Endodermal cell (in vitro differentiated cells): ENCODE measurements at regions not wholly inside any gene's neighbourhood (a gene's known extent, or its start where the extent isn't known, plus 50 kb on each side); places are given as distances from the start of the nearest gene placed in this dataset.
"Not testable (repeated sequence)": the region's sequence is repeated elsewhere in the genome, so short reads cannot be mapped to it uniquely, and the experiment has no call there.

Experiments used
- DNase-seq: peaks from one replicate; pipeline ENCODE4 v3.0.0-alpha.2; 2017
- H3K27ac ChIP-seq: 2 replicates; pipeline ENCODE4 v1.5.1; 2013; ENCODE audit warnings: mild to moderate bottlenecking, low read depth, low read length, moderate library complexity
- H3K27me3 ChIP-seq: 2 replicates; pipeline ENCODE4 v1.6.1; 2013; ENCODE audit warnings: mild to moderate bottlenecking, low read length, moderate library complexity; ENCODE audit not compliant: insufficient read depth, control insufficient read depth, poor library complexity, severe bottlenecking
- H3K36me3 ChIP-seq: 2 replicates; pipeline ENCODE4 v1.7.0; 2013; ENCODE audit warnings: mild to moderate bottlenecking, low read length, moderate library complexity; ENCODE audit not compliant: control insufficient read depth, insufficient read depth
- H3K4me1 ChIP-seq: one replicate; pipeline ENCODE4 v1.7.0; 2013; ENCODE audit warnings: low read length; ENCODE audit not compliant: control insufficient read depth, insufficient read depth
- H3K4me3 ChIP-seq: 2 replicates; pipeline ENCODE4 v1.5.1; 2013; ENCODE audit warnings: mild to moderate bottlenecking, low read length, moderate library complexity
- H3K9ac ChIP-seq: 2 replicates; pipeline ENCODE4 v1.6.1; 2013; ENCODE audit warnings: mild to moderate bottlenecking, low read length, moderate library complexity; ENCODE audit not compliant: poor library complexity, severe bottlenecking; ENCODE audit errors: extremely low read depth
- H3K9me3 ChIP-seq: 2 replicates; pipeline ENCODE4 v1.6.1; 2013; ENCODE audit warnings: mild to moderate bottlenecking, low read length, moderate library complexity; ENCODE audit not compliant: control insufficient read depth
- H3K27ac Mint-ChIP-seq: 2 replicates; pipeline ENCODE4 v1.8.0; 2020; ENCODE audit warnings: mixed read lengths
- H3K27me3 Mint-ChIP-seq: 2 replicates; pipeline ENCODE4 v1.8.0; 2021; ENCODE audit warnings: mild to moderate bottlenecking, mixed read lengths; ENCODE audit not compliant: insufficient read depth
- H3K36me3 Mint-ChIP-seq: 2 replicates; pipeline ENCODE4 v1.8.0; 2020; ENCODE audit warnings: low read depth, mixed read lengths
- H3K4me1 Mint-ChIP-seq: 2 replicates; pipeline ENCODE4 v1.8.0; 2020; ENCODE audit warnings: mixed read lengths
- H3K4me3 Mint-ChIP-seq: 2 replicates; pipeline ENCODE4 v1.8.0; 2020; ENCODE audit warnings: mild to moderate bottlenecking, moderate library complexity, mixed read lengths
- H3K9me3 Mint-ChIP-seq: 2 replicates; pipeline ENCODE4 v1.8.0; 2020; ENCODE audit warnings: mild to moderate bottlenecking, mixed read lengths
- CTCF ChIP-seq: fragments of 200-600 bp; sonication (generic); conservative IDR thresholded peaks from 2 replicates; pipeline ENCODE4 v1.5.0; 2021; ENCODE audit warnings: antibody characterized with exemption, mild to moderate bottlenecking
- WGBS, 2 experiments: methylation state at CpG; one replicate each; pipeline versions ENCODE4 v1.1.5 to v1.1.7; 2013; ENCODE audit warnings: missing lambda C conversion rate in 2 of 2, mixed read lengths in 1 of 2; ENCODE audit not compliant: insufficient coverage in 1 of 2, insufficient read length in 1 of 2; 5-methylcytosine and 5-hydroxymethylcytosine counted together

- WGBS, 2 experiments, result 91 to 100% methylated on average over 3 to 7 of the region's 7 CpGs
- DNase-seq, result no peak
- H3K9me3 ChIP-seq, result no peaks in the 10 kb centered on the region
- TF ChIP-seq CTCF, result no peak
- no peaks in the 10 kb centered on the region for H3K27me3 ChIP-seq
- no peaks in the 10 kb centered on the region for H3K36me3 Mint-ChIP-seq
- peaks cover 9% of the 10 kb centered on the region for H3K27me3 Mint-ChIP-seq
- no peaks in the 10 kb centered on the region for H3K4me1 ChIP-seq
- H3K9me3 Mint-ChIP-seq, result no peaks in the 10 kb centered on the region
- H3K4me3 ChIP-seq, result no peak overlapping the region
- no peaks in the 10 kb centered on the region for H3K4me1 Mint-ChIP-seq
- H3K27ac ChIP-seq, result no peak overlapping the region
- no peak overlapping the region for H3K4me3 Mint-ChIP-seq
- no peak overlapping the region for H3K9ac ChIP-seq
- no peak overlapping the region for H3K27ac Mint-ChIP-seq
- H3K36me3 ChIP-seq, result no peaks in the 10 kb centered on the region
Observed at GRCh38 chr22:23466351-23466750, 113.7 kb downstream of the IGLL1 start.

GRCh38 chr22:23464796-23465195, 115.3 kb downstream of the IGLL1 start:
- whole genome bisulfite sequencing, 2 experiments, result 87 to 92% methylated on average over 5 of the region's 6 CpGs
- H3K4me1 ChIP-seq, H3K36me3 ChIP-seq, H3K27me3 Mint-ChIP-seq, H3K9ac ChIP-seq, H3K27me3 ChIP-seq, DNase-seq, H3K9me3 Mint-ChIP-seq, H3K27ac Mint-ChIP-seq, H3K4me3 Mint-ChIP-seq, H3K4me3 ChIP-seq, H3K4me1 Mint-ChIP-seq, H3K9me3 ChIP-seq, H3K27ac ChIP-seq, H3K36me3 Mint-ChIP-seq: not testable (repeated sequence)

GRCh38 chr22:23460517-23461031, 119.5 kb downstream of the IGLL1 start:
- not testable (repeated sequence) for DNase-seq, H3K27ac ChIP-seq, H3K27me3 ChIP-seq, H3K9ac ChIP-seq, H3K9me3 ChIP-seq, H3K4me3 Mint-ChIP-seq, H3K27me3 Mint-ChIP-seq, H3K4me1 Mint-ChIP-seq, H3K4me3 ChIP-seq, H3K4me1 ChIP-seq, H3K9me3 Mint-ChIP-seq, H3K27ac Mint-ChIP-seq, H3K36me3 Mint-ChIP-seq, H3K36me3 ChIP-seq
- 87 to 93% methylated on average over 5 to 24 of the region's 24 CpGs for WGBS, 2 experiments

GRCh38 chr22:23459645-23460516, 120.2 kb downstream of the IGLL1 start:
- DNase-seq, H3K9me3 Mint-ChIP-seq, H3K9me3 ChIP-seq, H3K4me3 Mint-ChIP-seq, H3K4me1 Mint-ChIP-seq, H3K27me3 ChIP-seq, H3K4me1 ChIP-seq, H3K27ac Mint-ChIP-seq, H3K27me3 Mint-ChIP-seq, H3K27ac ChIP-seq, H3K36me3 Mint-ChIP-seq, H3K4me3 ChIP-seq, H3K9ac ChIP-seq, H3K36me3 ChIP-seq: not testable (repeated sequence)
- WGBS, 2 experiments, result 90 to 97% methylated on average over 18 to 24 of the region's 24 CpGs
